ENCODE measurements at regions not wholly inside any gene's neighbourhood (a gene's known extent, or its start where the extent isn't known, plus 50 kb on each side); places are given as distances from the start of the nearest gene placed in this dataset.

DNA sequence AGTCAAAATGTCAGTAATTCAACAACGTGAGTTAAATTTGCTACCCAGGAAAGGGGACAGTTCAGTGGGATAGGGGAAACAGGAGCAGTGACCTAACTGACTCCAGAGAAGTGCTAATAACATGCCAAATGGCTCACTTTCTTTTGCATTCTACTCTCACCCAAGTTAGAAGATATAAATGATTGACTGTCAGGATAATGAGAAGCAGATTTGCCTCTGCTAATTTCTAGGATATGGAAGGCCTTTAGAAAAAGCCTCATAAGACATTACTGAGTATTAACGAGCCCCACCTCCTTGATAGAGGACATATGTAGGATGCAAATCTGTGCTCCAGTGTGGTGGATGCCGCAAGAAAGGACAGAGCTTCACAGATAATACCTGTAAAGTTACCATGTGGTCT is 318.6 kb upstream of the NT5C1B start:
- H3K27ac ChIP-seq, result no peak overlapping the region
- no peak for TF ChIP-seq ZFX (IDR thresholded peaks at IDR 0.05)
- TF ChIP-seq, protein P1, sequence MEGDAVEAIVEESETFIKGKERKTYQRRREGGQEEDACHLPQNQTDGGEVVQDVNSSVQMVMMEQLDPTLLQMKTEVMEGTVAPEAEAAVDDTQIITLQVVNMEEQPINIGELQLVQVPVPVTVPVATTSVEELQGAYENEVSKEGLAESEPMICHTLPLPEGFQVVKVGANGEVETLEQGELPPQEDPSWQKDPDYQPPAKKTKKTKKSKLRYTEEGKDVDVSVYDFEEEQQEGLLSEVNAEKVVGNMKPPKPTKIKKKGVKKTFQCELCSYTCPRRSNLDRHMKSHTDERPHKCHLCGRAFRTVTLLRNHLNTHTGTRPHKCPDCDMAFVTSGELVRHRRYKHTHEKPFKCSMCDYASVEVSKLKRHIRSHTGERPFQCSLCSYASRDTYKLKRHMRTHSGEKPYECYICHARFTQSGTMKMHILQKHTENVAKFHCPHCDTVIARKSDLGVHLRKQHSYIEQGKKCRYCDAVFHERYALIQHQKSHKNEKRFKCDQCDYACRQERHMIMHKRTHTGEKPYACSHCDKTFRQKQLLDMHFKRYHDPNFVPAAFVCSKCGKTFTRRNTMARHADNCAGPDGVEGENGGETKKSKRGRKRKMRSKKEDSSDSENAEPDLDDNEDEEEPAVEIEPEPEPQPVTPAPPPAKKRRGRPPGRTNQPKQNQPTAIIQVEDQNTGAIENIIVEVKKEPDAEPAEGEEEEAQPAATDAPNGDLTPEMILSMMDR (conservative IDR thresholded peaks at IDR 0.05), result no peak

DNA sequence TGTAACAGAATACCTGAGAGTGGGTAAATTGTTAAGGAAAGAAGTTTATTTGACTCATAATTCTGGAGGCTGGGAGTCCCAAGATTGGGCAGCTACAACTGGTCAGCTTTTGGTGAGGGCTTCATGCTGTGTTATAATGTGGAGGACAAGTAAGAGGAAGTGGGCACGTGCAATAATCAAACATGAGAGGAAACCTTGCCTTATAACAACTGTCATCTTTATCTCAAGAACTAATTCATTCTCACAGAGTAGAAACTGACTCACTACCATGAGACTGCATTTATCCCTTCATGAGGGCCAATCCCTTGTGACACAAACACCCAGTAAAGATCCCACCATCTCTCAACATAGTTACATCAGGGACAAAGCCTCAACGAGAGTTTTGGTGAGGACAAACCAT is 318.1 kb upstream of the NT5C1B start:
- TF ChIP-seq, protein P1 (conservative IDR thresholded peaks at IDR 0.05), result no peak
- no peak for TF ChIP-seq ZFX (IDR thresholded peaks at IDR 0.05)
- H3K27ac ChIP-seq, result no peak overlapping the region

DNA sequence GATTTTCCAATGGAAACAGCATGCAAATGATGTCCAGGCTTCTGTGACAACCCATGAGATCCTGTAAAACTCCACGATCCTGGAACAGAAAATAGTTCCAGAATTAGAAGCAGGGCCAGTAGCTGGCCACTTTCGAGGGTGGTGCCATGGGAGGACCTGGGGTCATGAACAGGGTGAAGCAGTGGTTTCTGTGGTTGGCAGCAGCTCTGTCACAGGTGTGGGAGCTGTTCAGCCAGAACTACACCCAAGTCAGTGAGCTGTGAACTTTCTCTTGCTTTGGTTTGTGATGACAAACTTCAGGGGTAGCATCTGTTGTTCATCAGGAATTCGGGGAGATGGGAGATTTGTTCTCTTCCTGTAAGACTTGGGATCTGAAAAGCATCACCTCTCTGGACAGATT is 314.4 kb upstream of the NT5C1B start:
- H3K27ac ChIP-seq, result no peak overlapping the region
- TF ChIP-seq, protein P1 (conservative IDR thresholded peaks at IDR 0.05), result no peak
- no peak for TF ChIP-seq ZFX (IDR thresholded peaks at IDR 0.05)

DNA sequence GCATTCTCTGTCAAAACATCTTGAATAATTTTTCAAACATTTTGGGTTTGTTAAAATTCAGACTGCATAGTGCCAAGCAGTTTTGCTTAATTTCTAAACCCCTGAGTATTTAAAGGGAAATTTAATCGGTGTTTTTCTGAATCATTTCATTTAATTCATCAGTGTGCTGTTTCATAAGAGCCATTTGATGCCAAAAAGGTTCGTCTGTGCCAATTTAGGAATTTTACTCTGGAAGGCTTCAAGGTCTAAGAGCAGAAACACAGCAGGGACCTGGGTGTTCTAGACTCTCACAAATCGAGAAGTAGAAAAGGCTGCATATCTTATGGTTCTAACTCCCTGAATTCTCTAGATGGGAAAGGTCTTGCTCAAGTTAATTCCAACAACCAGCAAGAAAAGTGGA is 311.9 kb upstream of the NT5C1B start:
- no peak overlapping the region for H3K27ac ChIP-seq
- no peak for TF ChIP-seq ZFX (IDR thresholded peaks at IDR 0.05)
- TF ChIP-seq, protein P1 (conservative IDR thresholded peaks at IDR 0.05), result no peak

- TF ChIP-seq ZFX (IDR thresholded peaks at IDR 0.05), result no peak
- TF ChIP-seq, protein P1 (conservative IDR thresholded peaks at IDR 0.05), result no peak
- H3K27ac ChIP-seq, result no peak overlapping the region
These were observed 311.3 kb upstream of the NT5C1B start for GRCh38 chr2:18900691-18901141.

GRCh38 chr2:18899725-18900124 is 310.4 kb upstream of the NT5C1B start:
- no peak overlapping the region for H3K27ac ChIP-seq
- TF ChIP-seq, protein P1 (conservative IDR thresholded peaks at IDR 0.05), result no peak
- TF ChIP-seq ZFX (IDR thresholded peaks at IDR 0.05), result no peak

DNA sequence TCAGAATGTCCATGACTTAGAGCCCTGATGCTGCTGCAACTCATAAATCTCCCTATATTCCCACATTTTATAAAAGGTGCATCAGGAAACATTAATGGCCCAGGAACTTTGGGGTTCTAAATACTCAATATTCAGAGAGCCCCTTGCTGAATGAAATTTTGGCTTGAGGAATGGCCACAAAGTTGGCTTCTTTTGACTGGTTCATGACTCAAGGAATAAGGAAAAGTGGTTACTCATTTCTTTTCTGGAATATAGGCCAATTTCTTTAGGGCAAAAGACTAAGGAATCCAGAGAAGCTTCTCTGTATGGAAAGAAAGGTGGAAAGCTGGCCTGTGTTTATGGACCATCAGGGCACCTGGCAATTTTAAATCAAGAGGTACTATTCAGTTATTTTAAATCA is 308.9 kb upstream of the NT5C1B start:
- TF ChIP-seq ZFX (IDR thresholded peaks at IDR 0.05), result no peak
- TF ChIP-seq, protein P1 (conservative IDR thresholded peaks at IDR 0.05), result no peak

More for the DNA sequence above, 308.9 kb upstream of the NT5C1B start:
- no peak overlapping the region for H3K27ac ChIP-seq
